Activated naive CD4-positive, alpha-beta T cell treated with anti-CD3 and anti-CD28 coated beads, Interleukin-2, amount 10 ng/mL, durations not matched to agents 7 days and 5 days (primary cell): ENCODE measurements at regions not wholly inside any gene's neighbourhood (a gene's known extent, or its start where the extent isn't known, plus 50 kb on each side); places are given as distances from the start of the nearest gene placed in this dataset.

Experiments
- CTCF ChIA-PET: fragments of 350-600 bp; sonication (Branson Sonifier 250); formaldehyde crosslinking; loops from one replicate; lab custom pipeline; 2021; ENCODE audit warnings: antibody characterized with exemption; lab: Charles Lee
- DNase-seq: peaks from one replicate; pipeline ENCODE4 v3.0.0-alpha.2; 2020
- H3K27ac Mint-ChIP-seq: one replicate; pipeline ENCODE4 v1.8.0; 2021; ENCODE audit warnings: mild to moderate bottlenecking, moderate library complexity, mixed read lengths
- H3K27me3 Mint-ChIP-seq: one replicate; pipeline ENCODE4 v1.8.0; 2021; ENCODE audit warnings: mild to moderate bottlenecking, mixed read lengths
- H3K36me3 Mint-ChIP-seq: one replicate; pipeline ENCODE4 v1.8.0; 2021; ENCODE audit warnings: mixed read lengths
- H3K4me1 Mint-ChIP-seq: one replicate; pipeline ENCODE4 v1.8.0; 2021; ENCODE audit warnings: mixed read lengths
- H3K4me3 Mint-ChIP-seq: one replicate; pipeline ENCODE4 v1.8.0; 2021; ENCODE audit warnings: mild to moderate bottlenecking, moderate library complexity, mixed read lengths
- H3K9me3 Mint-ChIP-seq: one replicate; pipeline ENCODE4 v1.8.0; 2021; ENCODE audit warnings: mixed read lengths

DNA sequence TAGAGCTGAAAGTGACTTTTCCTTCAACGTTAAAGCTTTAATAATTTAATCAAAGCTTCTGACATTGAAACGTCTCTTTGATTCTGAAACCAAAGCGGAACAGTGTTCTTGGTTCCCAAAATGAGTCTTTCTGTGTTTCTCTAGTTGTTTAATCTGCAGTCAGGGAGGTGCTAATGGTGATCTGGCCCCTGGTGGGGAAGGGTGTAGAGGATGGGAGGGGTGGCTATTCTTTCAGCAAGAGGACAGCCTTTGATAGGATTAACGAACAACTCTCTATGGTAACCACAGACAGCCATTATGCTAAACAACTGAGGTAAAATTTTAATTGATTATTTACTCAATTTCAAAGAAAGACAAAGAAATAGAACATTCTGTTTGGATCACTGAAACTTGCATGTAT, 79.9 kb upstream of the CADPS start:
- Mint-ChIP-seq H3K9me3 (no peaks in the 10 kb centered on the region), H3K27ac (no peak overlapping the region), H3K4me3 (no peak overlapping the region), H3K36me3 (no peaks in the 10 kb centered on the region), H3K4me1 (no peaks in the 10 kb centered on the region), H3K27me3 (no peaks in the 10 kb centered on the region)
- CTCF ChIA-PET, result no interaction called here
- no peak for DNase-seq

DNA sequence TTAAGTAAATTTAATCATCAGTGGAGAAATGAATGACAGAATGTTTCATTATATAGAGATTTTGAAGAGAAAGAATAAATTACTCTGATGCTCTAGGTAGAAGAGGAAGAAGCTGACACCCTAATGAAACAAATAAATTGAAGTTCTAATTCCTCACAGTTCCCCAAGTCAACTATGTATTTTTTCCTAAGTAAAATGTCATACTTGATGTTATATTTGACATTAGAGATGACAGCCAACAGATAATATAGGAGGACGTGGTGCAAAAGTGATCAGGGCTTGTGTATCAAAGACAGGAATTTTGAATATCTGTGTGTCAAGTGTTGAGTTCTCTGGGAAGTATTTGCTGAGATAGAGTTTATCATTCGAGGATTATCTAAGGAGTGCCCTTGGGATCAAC, 81.2 kb upstream of the CADPS start:
- CTCF ChIA-PET, result no interaction called here
- no peak for DNase-seq
- Mint-ChIP-seq H3K27me3 (no peaks in the 10 kb centered on the region), H3K9me3 (no peaks in the 10 kb centered on the region), H3K4me1 (no peaks in the 10 kb centered on the region), H3K36me3 (no peaks in the 10 kb centered on the region), H3K27ac (no peak overlapping the region), H3K4me3 (no peak overlapping the region)

DNA sequence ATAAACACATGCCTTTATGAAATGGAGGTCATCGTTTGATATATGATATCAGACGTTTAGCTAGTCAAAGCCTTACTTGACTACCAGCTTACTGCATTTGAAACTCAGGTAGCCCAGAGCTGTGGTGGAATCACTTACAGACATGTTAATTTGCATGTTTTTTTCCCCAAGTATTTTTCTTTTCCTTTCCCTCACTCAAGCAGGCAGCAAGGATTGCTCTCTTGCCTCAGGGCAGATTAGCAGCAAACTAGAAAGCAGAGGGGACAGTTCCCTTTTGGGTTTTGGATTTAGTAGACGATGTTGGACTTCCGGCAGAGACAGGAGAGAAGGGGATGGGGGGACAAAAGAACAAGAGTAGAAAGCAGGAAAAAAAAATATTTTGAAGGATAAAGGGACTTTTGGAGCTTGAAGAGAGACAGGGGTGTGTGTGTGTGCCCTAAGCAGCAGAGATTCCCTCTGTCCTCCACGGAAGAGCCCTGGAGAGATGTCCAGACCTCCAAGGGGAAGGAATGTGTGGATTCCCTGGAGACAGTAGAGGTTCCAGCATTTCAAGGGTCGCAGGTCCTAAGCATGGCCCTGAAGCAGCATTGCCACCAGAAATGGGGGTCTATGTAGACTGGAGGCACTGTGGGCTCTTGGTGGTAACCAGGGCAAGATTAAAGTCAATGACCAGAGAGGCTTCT, 86.8 kb upstream of the CADPS start:
- CTCF ChIA-PET, result no interaction called here
- Mint-ChIP-seq H3K27ac (no peak overlapping the region), H3K36me3 (no peaks in the 10 kb centered on the region), H3K27me3 (no peaks in the 10 kb centered on the region), H3K4me3 (no peak overlapping the region), H3K4me1 (no peaks in the 10 kb centered on the region), H3K9me3 (no peaks in the 10 kb centered on the region)
- no peak for DNase-seq

DNA sequence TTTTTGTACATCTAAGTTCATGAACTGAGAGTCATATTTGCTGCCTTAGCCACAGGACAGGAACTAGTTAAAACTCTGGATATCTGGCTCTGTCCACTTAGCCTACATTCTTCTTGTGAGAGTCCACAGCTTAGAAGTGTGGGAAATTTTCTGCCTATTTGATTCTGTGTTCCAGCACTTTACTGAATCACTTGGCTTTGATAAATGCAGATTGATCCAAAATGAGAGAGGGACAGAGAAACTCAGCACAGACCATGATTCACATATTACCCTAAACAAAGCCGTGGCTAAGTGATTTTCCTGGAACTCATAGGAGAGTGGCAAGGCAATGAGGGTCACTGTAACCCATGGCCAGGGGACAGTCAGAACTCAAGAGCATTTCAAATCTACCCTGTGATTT, 87.5 kb upstream of the CADPS start:
- Mint-ChIP-seq H3K36me3 (no peaks in the 10 kb centered on the region), H3K27ac (no peak overlapping the region), H3K27me3 (no peaks in the 10 kb centered on the region), H3K9me3 (no peaks in the 10 kb centered on the region), H3K4me1 (no peaks in the 10 kb centered on the region), H3K4me3 (no peak overlapping the region)
- DNase-seq, result no peak
- CTCF ChIA-PET, result no interaction called here

DNA sequence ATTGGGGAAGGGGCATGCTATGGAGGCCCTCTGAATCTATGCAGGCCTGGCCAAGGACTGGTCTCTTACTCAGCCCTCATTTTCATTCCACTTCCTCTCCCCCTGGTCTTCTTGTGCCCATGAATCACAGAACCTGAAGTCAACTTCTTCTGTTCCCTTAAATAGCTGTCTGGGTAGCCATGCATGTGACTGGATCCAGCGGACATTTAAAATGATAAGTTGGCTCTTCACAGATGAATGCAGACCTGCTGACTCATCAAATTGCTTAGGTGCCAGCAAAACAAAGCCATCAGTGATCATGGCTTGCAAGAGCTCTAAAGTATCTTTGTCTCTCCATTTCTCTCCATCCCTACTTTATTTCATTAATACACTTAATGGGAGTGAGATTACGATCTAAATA, 90.1 kb upstream of the CADPS start:
- CTCF ChIA-PET, result no interaction called here
- no peaks in the 10 kb centered on the region for H3K9me3 Mint-ChIP-seq
- no peak overlapping the region for H3K4me3 Mint-ChIP-seq
- H3K27me3 Mint-ChIP-seq, result no peaks in the 10 kb centered on the region
- DNase-seq, result no peak
- no peak overlapping the region for H3K27ac Mint-ChIP-seq
- no peaks in the 10 kb centered on the region for H3K4me1 Mint-ChIP-seq
- no peaks in the 10 kb centered on the region for H3K36me3 Mint-ChIP-seq

DNA sequence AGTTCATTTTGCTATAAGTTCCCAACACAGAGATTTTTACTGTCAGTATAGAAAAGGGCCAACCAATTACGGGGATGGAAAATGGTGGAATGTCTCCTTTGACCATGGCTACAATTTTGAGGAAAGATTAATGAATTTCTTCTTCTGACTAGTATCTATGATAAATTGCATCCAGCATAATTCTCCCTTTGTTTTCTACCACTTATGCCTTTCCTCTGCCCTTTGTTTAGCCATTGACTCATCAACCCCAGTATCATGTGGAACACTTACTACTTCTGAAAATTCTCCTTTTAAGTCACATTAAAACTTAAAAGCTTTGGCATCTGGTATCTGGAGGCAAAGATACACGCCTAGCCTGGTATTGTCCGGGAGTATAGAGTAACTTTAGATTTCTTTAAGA, 92.9 kb upstream of the CADPS start:
- Mint-ChIP-seq H3K4me1 (no peaks in the 10 kb centered on the region), H3K4me3 (no peak overlapping the region), H3K9me3 (no peaks in the 10 kb centered on the region), H3K27ac (no peak overlapping the region), H3K36me3 (no peaks in the 10 kb centered on the region), H3K27me3 (no peaks in the 10 kb centered on the region)
- CTCF ChIA-PET, result no interaction called here
- no peak for DNase-seq

DNA sequence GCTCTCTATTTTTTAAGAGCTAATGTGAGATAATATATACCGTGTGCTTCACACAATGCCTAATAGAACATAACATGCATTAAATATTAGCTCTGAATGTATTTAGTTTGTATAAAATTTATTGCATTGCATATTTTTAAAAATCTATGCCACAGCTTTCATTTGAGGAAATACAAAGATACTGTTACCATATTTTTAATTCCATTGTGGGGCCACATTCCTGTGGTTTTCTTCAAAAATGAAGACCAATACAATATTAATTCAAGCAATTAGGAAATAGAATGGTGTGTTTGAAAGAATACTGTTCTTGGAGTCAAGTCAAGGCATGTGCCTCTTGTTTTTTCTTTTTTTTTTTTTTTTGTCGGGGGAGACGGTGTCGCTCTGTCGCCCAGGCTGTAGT, 95.4 kb upstream of the CADPS start:
- Mint-ChIP-seq H3K9me3 (no peaks in the 10 kb centered on the region), H3K4me1 (no peaks in the 10 kb centered on the region), H3K36me3 (no peaks in the 10 kb centered on the region), H3K27ac (no peak overlapping the region), H3K27me3 (no peaks in the 10 kb centered on the region), H3K4me3 (no peak overlapping the region)
- CTCF ChIA-PET, result no interaction called here
- DNase-seq, result no peak

DNA sequence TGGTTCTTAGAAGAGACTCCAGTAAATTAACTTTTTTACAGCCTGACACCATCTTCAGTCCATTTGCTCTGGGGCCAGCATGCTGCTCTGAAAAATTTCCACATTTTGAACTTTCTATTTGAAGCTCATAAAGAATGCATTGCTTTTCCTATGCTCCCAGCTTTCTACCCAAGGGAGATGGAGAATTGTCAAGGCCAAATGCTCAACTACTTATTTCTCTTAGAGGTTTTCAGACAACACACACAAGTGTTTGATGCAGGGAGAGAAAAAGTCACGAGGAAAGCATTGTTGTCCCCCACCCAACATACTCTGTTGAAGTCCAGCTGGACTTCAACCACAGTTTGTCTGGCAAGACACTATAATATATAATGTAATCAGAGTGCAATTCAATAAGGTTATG, 100.3 kb upstream of the CADPS start:
- no peaks in the 10 kb centered on the region for H3K4me1 Mint-ChIP-seq
- H3K4me3 Mint-ChIP-seq, result no peak overlapping the region
- no peaks in the 10 kb centered on the region for H3K27me3 Mint-ChIP-seq
- no peaks in the 10 kb centered on the region for H3K36me3 Mint-ChIP-seq
- no peak overlapping the region for H3K27ac Mint-ChIP-seq
- no peaks in the 10 kb centered on the region for H3K9me3 Mint-ChIP-seq
- DNase-seq, result no peak
- CTCF ChIA-PET, result no interaction called here

DNA sequence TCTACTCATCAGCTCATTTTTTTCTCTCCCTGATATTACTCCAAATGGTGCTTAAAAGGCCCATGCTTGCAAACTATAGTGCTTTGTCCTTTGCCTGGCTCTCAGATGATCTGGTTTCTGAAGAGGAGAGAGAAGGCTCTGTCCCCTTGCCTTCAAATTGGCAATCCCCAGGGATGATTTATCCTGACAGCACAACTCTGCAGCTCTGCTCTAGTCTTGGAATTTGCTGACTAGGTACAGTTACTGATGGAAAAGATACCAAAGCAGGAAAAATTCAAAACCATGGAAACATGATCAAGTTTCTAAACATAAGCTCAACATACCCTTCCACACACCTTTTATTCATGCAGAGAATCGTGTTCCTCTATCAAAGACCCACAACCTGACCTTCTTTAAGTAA, 106.7 kb upstream of the CADPS start:
- Mint-ChIP-seq H3K27ac (no peak overlapping the region), H3K27me3 (no peaks in the 10 kb centered on the region), H3K36me3 (no peaks in the 10 kb centered on the region), H3K4me3 (no peak overlapping the region), H3K4me1 (no peaks in the 10 kb centered on the region), H3K9me3 (no peaks in the 10 kb centered on the region)
- CTCF ChIA-PET, result no interaction called here
- DNase-seq, result no peak

DNA sequence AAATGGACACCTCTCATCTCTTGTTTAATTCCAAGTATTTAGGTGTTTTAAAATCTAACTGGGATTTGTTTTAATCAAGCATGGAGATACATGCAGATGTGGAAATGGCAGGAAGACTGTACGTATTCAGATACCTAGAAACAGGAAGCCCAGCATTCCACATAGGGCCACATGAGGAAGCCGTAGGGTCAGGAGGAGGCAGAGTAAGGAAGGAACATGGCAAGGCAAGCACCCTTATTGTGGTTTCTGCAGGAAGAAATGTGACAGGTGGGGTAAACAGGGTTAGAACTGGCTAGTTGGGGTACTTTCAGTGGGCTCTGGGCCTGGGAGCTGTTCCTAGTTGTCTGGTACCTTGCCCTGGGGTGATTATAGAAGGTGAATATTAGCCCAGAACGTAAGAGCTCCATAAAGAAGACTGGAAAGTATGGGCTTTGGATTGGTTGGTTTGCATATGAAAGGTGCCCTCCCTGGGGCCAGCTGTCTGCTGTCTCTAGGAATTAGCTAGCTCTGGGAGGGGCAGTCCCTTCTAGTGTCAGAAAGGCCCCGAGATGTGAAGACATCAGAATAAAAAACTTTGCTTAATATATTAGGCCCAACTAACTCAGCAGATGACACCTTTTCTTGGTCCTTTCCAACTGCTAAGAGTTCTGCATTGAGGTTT, 107.7 kb upstream of the CADPS start:
- no peak for DNase-seq
- H3K9me3 Mint-ChIP-seq, result peaks cover 1% of the 10 kb centered on the region
- H3K4me3 Mint-ChIP-seq, result no peak overlapping the region
- no peaks in the 10 kb centered on the region for H3K4me1 Mint-ChIP-seq
- no peak overlapping the region for H3K27ac Mint-ChIP-seq
- CTCF ChIA-PET, result no interaction called here
- H3K36me3 Mint-ChIP-seq, result no peaks in the 10 kb centered on the region
- H3K27me3 Mint-ChIP-seq, result no peaks in the 10 kb centered on the region

DNA sequence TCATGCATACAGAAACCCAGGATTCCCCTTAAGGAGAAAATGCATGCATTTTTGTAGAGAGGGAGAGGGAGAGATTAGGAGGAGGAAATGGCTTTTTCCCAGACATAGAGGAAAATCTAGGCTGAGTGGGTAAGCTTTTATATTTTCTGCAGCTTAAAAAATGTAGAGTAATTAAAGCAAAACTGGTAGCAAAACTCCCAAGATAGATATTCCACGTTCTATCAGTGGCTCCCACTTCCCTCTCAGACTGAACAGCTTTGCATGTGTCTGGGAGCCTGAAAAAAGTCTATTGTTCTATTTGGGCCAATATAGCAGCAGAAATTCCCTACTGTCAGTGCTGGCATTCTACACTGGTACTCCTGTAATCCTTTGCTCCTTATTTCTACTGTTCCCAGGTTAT, 110.8 kb upstream of the CADPS start:
- H3K36me3 Mint-ChIP-seq, result no peaks in the 10 kb centered on the region
- H3K9me3 Mint-ChIP-seq, result peaks cover 3% of the 10 kb centered on the region
- CTCF ChIA-PET, result no interaction called here

DNA sequence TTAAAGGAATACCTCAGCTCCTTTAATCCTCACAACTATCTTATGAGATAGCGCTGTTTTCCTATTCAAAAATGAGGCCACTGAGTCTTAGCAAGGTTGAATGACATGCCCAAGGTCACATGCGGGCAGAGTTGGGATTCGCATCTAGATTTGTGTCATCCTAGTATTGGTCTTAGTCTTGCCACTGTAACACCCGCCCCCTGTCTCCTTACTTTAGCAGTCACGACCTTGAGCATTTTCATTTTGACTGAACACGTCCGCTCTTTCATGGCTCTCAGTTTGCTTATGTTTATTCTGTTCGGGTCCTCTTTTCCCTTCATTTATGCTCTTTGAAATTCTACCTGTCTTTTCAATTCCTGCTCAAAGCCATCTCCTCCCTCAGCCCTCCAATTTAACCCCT, 112.5 kb upstream of the CADPS start:
- H3K4me1 Mint-ChIP-seq, result no peaks in the 10 kb centered on the region
- H3K9me3 Mint-ChIP-seq, result peaks cover 3% of the 10 kb centered on the region
- H3K27ac Mint-ChIP-seq, result no peak overlapping the region
- H3K27me3 Mint-ChIP-seq, result no peaks in the 10 kb centered on the region
- CTCF ChIA-PET, result no interaction called here
- H3K36me3 Mint-ChIP-seq, result no peaks in the 10 kb centered on the region
- DNase-seq, result no peak
- no peak overlapping the region for H3K4me3 Mint-ChIP-seq

More for the DNA sequence above, 110.8 kb upstream of the CADPS start:
- H3K27me3 Mint-ChIP-seq, result no peaks in the 10 kb centered on the region
- no peak overlapping the region for H3K4me3 Mint-ChIP-seq
- no peak overlapping the region for H3K27ac Mint-ChIP-seq
- DNase-seq, result no peak
- no peaks in the 10 kb centered on the region for H3K4me1 Mint-ChIP-seq

DNA sequence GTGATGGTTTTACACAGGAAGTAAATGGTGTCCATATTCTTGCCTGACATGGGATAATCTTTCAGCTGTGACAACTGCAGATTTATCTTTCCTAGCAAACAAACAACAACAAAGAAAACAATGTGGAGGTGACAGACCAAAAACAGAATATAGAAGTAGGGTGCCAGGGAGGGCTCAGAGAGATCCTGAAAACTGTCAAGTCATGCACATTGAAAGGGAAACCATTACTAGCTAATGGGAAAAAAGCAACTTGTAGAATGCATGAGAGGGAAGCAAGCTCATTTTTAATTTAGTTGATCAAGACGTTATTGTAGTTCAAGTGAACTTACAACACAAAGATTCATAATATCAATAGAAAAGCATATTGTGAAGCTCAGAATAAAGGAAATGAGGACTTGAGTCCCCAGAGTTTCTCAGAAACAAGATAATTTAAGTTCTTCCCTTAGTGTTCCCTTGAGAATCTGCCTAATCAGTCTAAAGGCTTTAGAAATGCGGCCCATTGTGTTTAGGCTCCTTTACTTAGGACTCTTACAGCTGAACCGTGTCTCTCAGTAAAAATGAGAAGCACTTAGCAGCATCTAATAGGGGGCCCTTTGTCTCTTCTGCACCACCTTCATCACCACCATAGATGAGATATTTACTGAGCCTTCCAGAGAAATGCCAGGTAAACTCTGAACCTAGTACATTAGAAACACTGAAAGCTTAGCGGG, 115.6 kb upstream of the CADPS start:
- no peak for DNase-seq
- Mint-ChIP-seq H3K36me3 (no peaks in the 10 kb centered on the region), H3K27me3 (no peaks in the 10 kb centered on the region), H3K27ac (no peak overlapping the region), H3K4me1 (no peaks in the 10 kb centered on the region), H3K4me3 (no peak overlapping the region), H3K9me3 (peaks cover 7% of the 10 kb centered on the region)
- CTCF ChIA-PET, result no interaction called here

DNA sequence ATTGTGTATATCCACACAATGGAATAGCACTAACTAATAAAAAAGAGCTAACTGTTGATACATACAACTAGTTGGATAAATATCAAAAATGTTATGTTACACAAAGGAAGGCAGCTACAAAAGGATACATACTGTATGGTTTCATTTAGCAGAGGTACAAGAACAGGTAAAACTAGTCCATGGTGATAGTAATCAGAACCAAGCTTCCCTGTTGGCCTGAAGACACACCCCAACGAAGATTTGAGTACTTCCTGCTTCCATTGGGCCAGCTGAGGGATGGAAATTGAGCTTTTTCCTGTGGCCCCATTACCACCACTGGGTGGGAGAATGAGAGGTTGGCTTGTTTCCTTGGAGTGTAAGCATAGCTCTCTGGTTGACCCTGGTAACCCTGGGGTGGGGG, 117.3 kb upstream of the CADPS start:
- peaks cover 7% of the 10 kb centered on the region for H3K9me3 Mint-ChIP-seq
- H3K27ac Mint-ChIP-seq, result no peak overlapping the region

DNA sequence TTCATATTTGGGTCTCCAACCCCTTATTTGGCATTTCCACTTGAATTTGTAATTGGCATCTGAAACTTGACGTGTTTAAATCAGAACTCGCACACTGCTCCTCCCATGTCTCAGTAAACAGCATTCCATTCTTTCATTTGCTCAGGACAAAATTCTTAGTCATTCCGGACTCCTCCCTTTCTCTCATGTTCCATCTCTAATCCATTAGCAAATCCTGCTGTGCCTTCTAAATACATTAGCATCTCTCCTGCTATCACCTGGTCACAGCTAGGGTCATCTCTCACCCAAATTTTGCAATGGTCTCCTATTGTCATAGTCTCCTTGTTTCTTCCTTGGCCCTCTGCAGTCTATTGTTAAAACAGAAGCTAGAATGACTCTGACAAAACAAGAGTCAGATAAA, 119.9 kb upstream of the CADPS start:
- CTCF ChIA-PET, result no interaction called here
- H3K4me1 Mint-ChIP-seq, result no peaks in the 10 kb centered on the region

More for the DNA sequence above, 117.3 kb upstream of the CADPS start:
- DNase-seq, result no peak
- H3K36me3 Mint-ChIP-seq, result no peaks in the 10 kb centered on the region
- H3K4me1 Mint-ChIP-seq, result no peaks in the 10 kb centered on the region
- CTCF ChIA-PET, result no interaction called here
- H3K27me3 Mint-ChIP-seq, result no peaks in the 10 kb centered on the region
- H3K4me3 Mint-ChIP-seq, result no peak overlapping the region

More for the DNA sequence above, 119.9 kb upstream of the CADPS start:
- DNase-seq, result no peak
- H3K27me3 Mint-ChIP-seq, result no peaks in the 10 kb centered on the region
- H3K9me3 Mint-ChIP-seq, result peaks cover 3% of the 10 kb centered on the region
- H3K36me3 Mint-ChIP-seq, result no peaks in the 10 kb centered on the region
- no peak overlapping the region for H3K4me3 Mint-ChIP-seq
- no peak overlapping the region for H3K27ac Mint-ChIP-seq
